Heart right ventricle (tissue), 16 donors: ENCODE measurements at regions not wholly inside any gene's neighbourhood (a gene's known extent, or its start where the extent isn't known, plus 50 kb on each side); places are given as distances from the start of the nearest gene placed in this dataset.

Source experiments
- ATAC-seq, 8 donors: fragments of 200-7000 bp; cut with Tn5 transposase; one replicate each; pipeline ENCODE4 v1.9.1; 2020; ENCODE audit warnings: mild to moderate bottlenecking in 8 of 8, moderate library complexity in 8 of 8, moderate number of reproducible peaks in 1 of 8
- DNase-seq, 2 donors: peaks; one replicate each; pipeline ENCODE4 v3.0.0-alpha.2; 2020
- H3K27ac ChIP-seq, 10 donors: fragments of 200-600 bp; sonication (generic) in 2 of 10; one replicate each; pipeline versions ENCODE4 v1.5.0 to v1.8.0; 2020 to 2022; ENCODE audit warnings: mild to moderate bottlenecking in 3 of 10
- H3K27me3 ChIP-seq, 7 donors: fragments of 200-600 bp; one replicate each; pipeline ENCODE4 v1.8.0; 2021 to 2022; ENCODE audit warnings: mild to moderate bottlenecking in 2 of 7
- H3K36me3 ChIP-seq, 9 donors: fragments of 200-600 bp; sonication (generic) in 1 of 9; one replicate each; pipeline versions ENCODE4 v1.5.0 to v1.8.0; 2020 to 2022; ENCODE audit warnings: mild to moderate bottlenecking in 2 of 9
- H3K4me1 ChIP-seq, 9 donors: fragments of 200-600 bp; sonication (generic) in 1 of 9; one replicate each; pipeline versions ENCODE4 v1.5.0 to v1.8.0; 2020 to 2022; ENCODE audit warnings: mild to moderate bottlenecking in 4 of 9
- H3K4me3 ChIP-seq, 10 donors: fragments of 200-600 bp; sonication (generic) in 2 of 10; one replicate each; pipeline versions ENCODE4 v1.5.0 to v1.8.0; 2020 to 2022; ENCODE audit warnings: mild to moderate bottlenecking in 7 of 10, moderate library complexity in 2 of 10
- H3K9me3 ChIP-seq, 11 donors: fragments of 200-600 bp in 10 of 11; sonication (generic) in 2 of 11; one replicate each; pipeline versions ENCODE4 v1.5.0 to v1.8.0; 2013 to 2022; ENCODE audit warnings: mild to moderate bottlenecking in 2 of 11, control low read depth in 1 of 11, moderate library complexity in 1 of 11
- WGBS, 2 donors: extraction: QIAGEN DNeasy Blood & Tissue Kit; methylation state at CpG; one replicate each; pipeline ENCODE4 v1.1.7; 2013; ENCODE audit warnings: inconsistent platforms in 1 of 2; 5-methylcytosine and 5-hydroxymethylcytosine counted together
- intact Hi-C, 10 donors: fragments of 100-400 bp; cut with DNase I; formaldehyde crosslinking; loops; one replicate each; pipeline versions ENCODE4 v1.11.1 to v1.14.2; 2022
- TF ChIP-seq, protein P1 (sequence below), 9 donors: fragments of 200-600 bp; sonication (generic) in 2 of 9; IDR thresholded peaks; one replicate each; pipeline versions ENCODE4 v1.5.0 to v1.8.0; 2021 to 2022; ENCODE audit warnings: antibody characterized with exemption in 9 of 9, mild to moderate bottlenecking in 5 of 9, moderate library complexity in 1 of 9
- donor health status: Arrhythmogenic right ventricular cardiomyopathy.
- donor health status: ischemic (EF 13 %, LVEDD 7.1; RV severe dilation, severe dysfunction).
- donor health status: healthy with polysubstance abuse.
- donor health status: DM: no; HTN: yes; CAD: no.
- donor health status: DM: no; HTN: no; CAD: no.
- donor health status: ischemic (EF 25% LVEDD 6.9; RV normal size, moderate dysfunction).
- donor health status: ischemic (EF 25% LVEDD 5.7; RV mildly dilated, moderate dysfunction).
- donor health status: healthy.
- donor health status: DM: yes; HTN: yes; CAD: no.
- donor health status: Ischemic cardiomyopathy.
- donor health status: ischemic (EF 35%, LVEDD 5.7; RV mildly dilated, moderate dysfunction).
- donor health status: nonischemic (EF 11% LVEDD 7.7; RV severe dilation, severe dysfunction).
- donor health status: DM: yes; HTN: yes; CAD: no.
- donor health status: PGD.
- donor health status: ischemic (EF 29% LVEDD 5.4; RV normal size, mild dysfunction).
- donor health status: nonischemic (EF 23%, LVEDD 6.1; RV moderate dilation, normal function).

GRCh38 chr1:187877220-187877619, 1048.5 kb downstream of the PLA2G4A start:
- no peak overlapping the region for H3K4me3 ChIP-seq
- H3K27ac ChIP-seq, result no peak overlapping the region
- TF ChIP-seq, protein P1, sequence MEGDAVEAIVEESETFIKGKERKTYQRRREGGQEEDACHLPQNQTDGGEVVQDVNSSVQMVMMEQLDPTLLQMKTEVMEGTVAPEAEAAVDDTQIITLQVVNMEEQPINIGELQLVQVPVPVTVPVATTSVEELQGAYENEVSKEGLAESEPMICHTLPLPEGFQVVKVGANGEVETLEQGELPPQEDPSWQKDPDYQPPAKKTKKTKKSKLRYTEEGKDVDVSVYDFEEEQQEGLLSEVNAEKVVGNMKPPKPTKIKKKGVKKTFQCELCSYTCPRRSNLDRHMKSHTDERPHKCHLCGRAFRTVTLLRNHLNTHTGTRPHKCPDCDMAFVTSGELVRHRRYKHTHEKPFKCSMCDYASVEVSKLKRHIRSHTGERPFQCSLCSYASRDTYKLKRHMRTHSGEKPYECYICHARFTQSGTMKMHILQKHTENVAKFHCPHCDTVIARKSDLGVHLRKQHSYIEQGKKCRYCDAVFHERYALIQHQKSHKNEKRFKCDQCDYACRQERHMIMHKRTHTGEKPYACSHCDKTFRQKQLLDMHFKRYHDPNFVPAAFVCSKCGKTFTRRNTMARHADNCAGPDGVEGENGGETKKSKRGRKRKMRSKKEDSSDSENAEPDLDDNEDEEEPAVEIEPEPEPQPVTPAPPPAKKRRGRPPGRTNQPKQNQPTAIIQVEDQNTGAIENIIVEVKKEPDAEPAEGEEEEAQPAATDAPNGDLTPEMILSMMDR (IDR thresholded peaks at IDR 0.05), result no peak
- ATAC-seq, result no peak
- intact Hi-C loops, result no loop called here
- H3K4me1 ChIP-seq, result no peaks in the 10 kb centered on the region
- H3K27me3 ChIP-seq, result no peaks in the 10 kb centered on the region
- 73 to 76% methylated on average over 5 of the region's 5 CpGs for WGBS, 2 donors
- H3K9me3 ChIP-seq, result peaks cover 0 to 13% (median 0%) of the 10 kb centered on the region in 11 donors
- no peaks in the 10 kb centered on the region for H3K36me3 ChIP-seq
- no peak for DNase-seq

- H3K27ac ChIP-seq, result no peak overlapping the region
- TF ChIP-seq, protein P1 (IDR thresholded peaks at IDR 0.05), result no peak
- no peaks in the 10 kb centered on the region for H3K4me1 ChIP-seq
- H3K27me3 ChIP-seq, result no peaks in the 10 kb centered on the region
- DNase-seq, result no peak
- intact Hi-C loops, result no loop called here
- no peak for ATAC-seq
- H3K4me3 ChIP-seq, result no peak overlapping the region
- WGBS, 2 donors, result 85 to 89% methylated on average over 8 of the region's 8 CpGs
- no peaks in the 10 kb centered on the region for H3K36me3 ChIP-seq
- peaks cover 0 to 13% (median 0%) of the 10 kb centered on the region in 11 donors for H3K9me3 ChIP-seq
Measured at GRCh38 chr1:187878883-187879282, 1050.1 kb downstream of the PLA2G4A start.

DNA sequence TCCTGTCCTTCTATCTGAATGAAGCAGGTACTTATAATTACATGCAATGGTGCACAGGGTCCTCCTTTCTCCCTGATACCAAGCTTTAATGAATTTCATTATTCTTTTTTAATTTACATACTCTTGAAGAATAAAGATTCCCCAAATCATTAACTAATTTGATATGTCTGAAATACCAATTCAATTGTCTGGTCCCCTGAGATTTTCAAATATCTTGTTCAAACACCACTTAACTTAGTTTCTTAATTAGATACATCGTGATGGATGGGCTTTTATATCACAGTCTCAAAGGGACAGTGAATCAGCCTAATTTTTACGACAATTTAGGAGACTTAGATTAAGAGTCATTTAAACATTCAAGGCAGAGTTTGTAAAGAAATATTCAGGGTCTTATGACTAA, 1054.6 kb downstream of the PLA2G4A start:
- no peak overlapping the region for H3K4me3 ChIP-seq
- no peak overlapping the region for H3K27ac ChIP-seq
- no peaks in the 10 kb centered on the region for H3K27me3 ChIP-seq
- no peaks in the 10 kb centered on the region for H3K9me3 ChIP-seq
- DNase-seq, result no peak
- TF ChIP-seq, protein P1 (IDR thresholded peaks at IDR 0.05), result no peak
- no peaks in the 10 kb centered on the region for H3K4me1 ChIP-seq
- 77 to 86% methylated on average over 2 of the region's 2 CpGs for WGBS, 2 donors
- no peak for ATAC-seq
- H3K36me3 ChIP-seq, result no peaks in the 10 kb centered on the region
- intact Hi-C loops, result no loop called here

DNA sequence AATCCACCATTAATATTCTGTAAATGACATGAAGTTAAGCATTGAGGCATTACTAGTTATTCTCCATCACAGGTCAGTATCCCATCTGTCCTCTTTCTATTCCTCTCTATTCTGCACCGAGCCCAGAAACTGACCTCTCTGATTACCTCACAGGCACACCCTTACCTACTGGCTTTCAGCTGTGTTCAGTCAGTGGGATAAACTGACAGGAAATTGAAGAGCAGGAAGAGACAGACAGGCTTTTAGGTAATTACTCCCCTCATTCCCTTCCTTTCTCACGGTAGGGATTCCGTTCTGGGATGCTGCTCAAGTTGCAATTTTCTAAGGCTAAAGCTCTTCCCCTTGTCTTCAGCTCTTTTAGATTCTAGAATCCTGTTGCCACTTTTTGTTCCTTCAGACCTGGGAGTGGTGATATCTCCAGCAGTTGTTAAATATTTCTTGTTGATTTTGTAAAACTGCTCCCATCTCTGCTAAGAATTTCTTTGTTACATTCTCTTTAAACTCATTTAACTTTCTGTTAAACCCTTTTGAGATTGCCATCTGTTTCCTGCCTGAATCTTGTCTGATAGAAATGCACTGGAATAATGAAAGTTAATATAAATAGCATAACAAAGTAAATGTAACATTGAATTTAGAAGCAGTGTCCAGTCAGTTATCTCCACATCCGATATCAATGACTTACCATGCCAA, 1063.4 kb downstream of the PLA2G4A start:
- intact Hi-C loops, result no loop called here
- ATAC-seq, result no peak
- WGBS, 2 donors, result 37 to 56% methylated on average over 4 of the region's 4 CpGs
- Histone ChIP-seq H3K4me1 (no peaks in the 10 kb centered on the region), H3K9me3 (no peaks in the 10 kb centered on the region), H3K27me3 (no peaks in the 10 kb centered on the region), H3K36me3 (no peaks in the 10 kb centered on the region), H3K4me3 (no peak overlapping the region), H3K27ac (no peak overlapping the region)
- no peak for DNase-seq
- TF ChIP-seq, protein P1 (IDR thresholded peaks at IDR 0.05), result no peak
